K562 (cell line): ENCODE measurements at regions not wholly inside any gene's neighbourhood (a gene's known extent, or its start where the extent isn't known, plus 50 kb on each side); places are given as distances from the start of the nearest gene placed in this dataset.

Experiments used
- ATAC-seq: fragments of 200-7000 bp; cut with Tn5 transposase; 3 replicates; pipeline ENCODE4 v1.9.1; 2020; ENCODE audit warnings: moderate library complexity
- BruUV-seq: library from RNA; stranded (reverse); fragments of 400-500 nt; replicated peaks from 2 replicates; lab custom pipeline; 2021; lab: Mats Ljungman, UMichigan
- CTCF ChIA-PET: fragments of 300-600 bp; formaldehyde crosslinking; extraction: SDS; loops from one replicate; lab custom pipeline; 2021; ENCODE audit warnings: low intra/inter-chr PET ratio; lab: Yijun Ruan, JAX
- POLR2A ChIA-PET: fragments of 300-600, 350-650 bp; sonication (Branson Sonifier 250); formaldehyde crosslinking; extraction: SDS; loops from one replicate; lab custom pipeline; 2021; ENCODE audit warnings: antibody characterized with exemption, inconsistent platforms; lab: Yijun Ruan, JAX
- DNase-seq, 4 experiments: peaks; one replicate each; pipeline versions ENCODE4 v3.0.0 to v3.0.0-alpha.2; 2011 to 2018; ENCODE audit warnings: low spot score in 3 of 4, mixed read lengths in 3 of 4; ENCODE audit errors: extremely low read depth in 1 of 4
- FAIRE-seq: peaks from 2 replicates; lab custom pipeline; 2011; peaks lifted over from hg19 to GRCh38; lab: Jason Lieb, UNC
- H2AFZ ChIP-seq: 2 replicates; pipeline ENCODE4 v1.6.0; 2011; ENCODE audit warnings: low read depth, low read length, control low read depth, inconsistent platforms
- H3K27ac ChIP-seq: fragments of 200-600 bp; 3 replicates; pipeline ENCODE4 v1.8.0; 2011; ENCODE audit warnings: low read depth, mild to moderate bottlenecking, control low read depth, inconsistent platforms, low read length, moderate library complexity, mixed read lengths; ENCODE audit errors: extremely low read depth
- H3K27me3 ChIP-seq, 2 experiments: fragments of 300-600 bp in 1 of 2; 2 replicates in 1 of 2; 3 replicates in 1 of 2; pipeline versions ENCODE4 v1.6.0 to v1.8.0; 2011; ENCODE audit warnings: inconsistent platforms in 2 of 2, low read length in 2 of 2, mild to moderate bottlenecking in 1 of 2, mixed read lengths in 1 of 2, moderate library complexity in 1 of 2; ENCODE audit not compliant: control insufficient read depth in 2 of 2, insufficient read depth in 2 of 2
- H3K36me3 ChIP-seq: fragments of 300-600 bp; 3 replicates; pipeline ENCODE4 v1.8.0; 2011; ENCODE audit warnings: mild to moderate bottlenecking, low read length, inconsistent platforms; ENCODE audit not compliant: control insufficient read depth, insufficient read depth
- H3K4me1 ChIP-seq, 2 experiments: fragments of 200-600 bp in 1 of 2; replicated peaks in 1 of 2; 2 replicates in 1 of 2; 3 replicates in 1 of 2; pipeline versions ENCODE4 v1.5.1 to v1.8.0; 2011; ENCODE audit warnings: inconsistent platforms in 2 of 2, low read length in 2 of 2, mild to moderate bottlenecking in 1 of 2, mixed read lengths in 1 of 2, moderate library complexity in 1 of 2; ENCODE audit not compliant: control insufficient read depth in 2 of 2, insufficient read depth in 2 of 2
- H3K4me2 ChIP-seq: 2 replicates; pipeline ENCODE4 v1.6.1; 2011; ENCODE audit warnings: low read length, control low read depth, inconsistent platforms, mixed read lengths; ENCODE audit not compliant: insufficient read depth
- H3K4me3 ChIP-seq: fragments of 200-600 bp; sonication (generic), shearing (Covaris generic); 2 replicates; pipeline ENCODE4 v1.5.1; 2016; ENCODE audit warnings: control low read depth, inconsistent platforms
- H3K79me2 ChIP-seq: fragments of 200-600 bp; 3 replicates; pipeline ENCODE4 v1.8.0; 2011; ENCODE audit warnings: low read length, inconsistent platforms; ENCODE audit not compliant: control insufficient read depth, insufficient read depth
- H3K9ac ChIP-seq, 2 experiments: 2 replicates each; pipeline versions ENCODE4 v1.6.0 to v1.6.1; 2011; ENCODE audit warnings: low read depth in 2 of 2, low read length in 2 of 2, control low read depth in 1 of 2, inconsistent platforms in 1 of 2, mild to moderate bottlenecking in 1 of 2, mixed read lengths in 1 of 2; ENCODE audit not compliant: insufficient read depth in 1 of 2
- H3K9me1 ChIP-seq: one replicate; pipeline ENCODE4 v1.6.0; 2011; ENCODE audit warnings: inconsistent platforms, mild to moderate bottlenecking, low read length, moderate library complexity; ENCODE audit not compliant: control insufficient read depth, insufficient read depth
- H3K9me3 ChIP-seq: replicated peaks from 2 replicates; pipeline ENCODE4 v1.5.1; 2011; ENCODE audit warnings: low read depth, low read length, inconsistent platforms; ENCODE audit not compliant: control insufficient read depth, insufficient read depth
- H4K20me1 ChIP-seq: replicated peaks from 2 replicates; pipeline ENCODE4 v1.6.1; 2011; ENCODE audit warnings: low read length, inconsistent platforms, mixed read lengths; ENCODE audit not compliant: control insufficient read depth, insufficient read depth
- CBX2 ChIP-seq: fragments of 200-600 bp; sonication (generic); IDR thresholded peaks from one replicate; pipeline ENCODE4 v1.6.1; 2012; ENCODE audit warnings: mild to moderate bottlenecking, low read length, inconsistent platforms; ENCODE audit not compliant: insufficient read depth, poor library complexity, severe bottlenecking
- FOSL1 ChIP-seq: fragments of 200-800 bp; sonication (Bioruptor generic); conservative IDR thresholded peaks from 2 replicates; pipeline ENCODE4 v1.6.1; 2016; ENCODE audit warnings: missing genetic modification characterization, missing compliant biosample characterization
- FOXA1 ChIP-seq: fragments of 450-650 bp; IDR thresholded peaks from 2 replicates; pipeline ENCODE4 v1.6.1; 2016; ENCODE audit warnings: mild to moderate bottlenecking, borderline replicate concordance
- PCBP1 ChIP-seq: fragments of 200-400 bp; formaldehyde crosslinking; IDR thresholded peaks from 2 replicates; pipeline ENCODE4 v1.6.1; 2018; ENCODE audit warnings: mild to moderate bottlenecking, low read depth, low read length; ENCODE audit not compliant: poor library complexity, severe bottlenecking
- RBM39 ChIP-seq: fragments of 200-400 bp; formaldehyde crosslinking; optimal IDR thresholded peaks from 2 replicates; pipeline ENCODE3; 2018; ENCODE audit warnings: low read depth, low read length
- XRCC4 ChIP-seq: IDR thresholded peaks from one replicate; pipeline ENCODE4 v1.6.1; 2011; ENCODE audit not compliant: insufficient read depth, insufficient read length; ENCODE audit errors: extremely low read depth
- ZNF318 ChIP-seq, 2 experiments: fragments of 450-650 bp; IDR thresholded peaks; 2 replicates each; pipeline ENCODE4 v1.6.1; 2016; ENCODE audit warnings: mild to moderate bottlenecking in 2 of 2, borderline replicate concordance in 1 of 2, low read depth in 1 of 2, moderate library complexity in 1 of 2
- ZNF398 ChIP-seq: fragments of 250-450 bp; sonication (Bioruptor Pico); IDR thresholded peaks from 2 replicates; pipeline ENCODE4 v1.8.0; 2021; ENCODE audit warnings: moderate library complexity, mild to moderate bottlenecking, inconsistent platforms
- WGBS: fragments of 100-300 bp; shearing (Covaris generic); methylation state at CpG from one replicate; pipeline ENCODE4 v1.1.6; 2016; ENCODE audit warnings: low coverage, mixed read lengths; ENCODE audit not compliant: insufficient coverage; ENCODE audit errors: missing lambda C conversion rate; 5-methylcytosine and 5-hydroxymethylcytosine counted together
- in situ Hi-C: fragments of 300-500 bp; cut with MboI; formaldehyde crosslinking; loops from 4 replicates; pipeline ENCODE4 v1.15.0; 2018; ENCODE audit warnings: inconsistent platforms, mixed read lengths
- intact Hi-C: fragments of 100-400 bp; cut with micrococcal nuclease; formaldehyde crosslinking; loops from 2 replicates; pipeline ENCODE4 v1.14.2; 2022

DNA sequence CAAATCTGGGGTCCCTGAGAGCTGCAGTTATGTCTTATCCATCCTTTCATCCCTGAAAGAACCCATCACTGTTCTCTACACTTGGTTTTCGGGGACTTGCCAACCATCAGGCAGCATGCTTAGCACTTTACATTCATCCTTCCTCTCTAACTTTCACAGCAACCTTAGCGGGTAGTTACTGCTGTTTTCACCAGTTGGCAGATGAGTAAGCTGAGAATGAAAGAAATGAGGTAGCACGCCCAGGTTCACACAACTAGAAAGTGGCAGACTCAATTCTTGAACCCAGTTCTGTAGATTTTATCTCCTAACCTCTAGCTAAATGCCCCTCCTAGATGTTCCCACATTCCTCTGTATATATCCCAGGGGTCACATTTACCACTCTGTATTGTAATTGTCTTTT lies 342.0 kb upstream of the WWC1 start:
- no peak overlapping the region for H3K27ac ChIP-seq
- H3K79me2 ChIP-seq = no peaks in the 10 kb centered on the region
- CTCF ChIA-PET = no interaction called here
- no peak for ATAC-seq
- H3K27me3 ChIP-seq = no peaks in the 10 kb centered on the region
- no TSS peak for BruUV-seq
- POLR2A ChIA-PET = interaction anchor here (0.6 kb wide), 1 partner anchor 89 kb away, joined by 3 read pairs; no protein-coding TSS in a partner anchor
- no peak for FAIRE-seq
- H2AFZ ChIP-seq = no peak overlapping the region
- in situ Hi-C loops = no loop called here
- no peak for TF ChIP-seq RBM39
- no peak for TF ChIP-seq FOXA1
- no peak for TF ChIP-seq XRCC4
- no peak for TF ChIP-seq ZNF398 (CRISPR knock-in tag)
- TF ChIP-seq CBX2 = no peak
- TF ChIP-seq ZNF318 (IDR thresholded peaks at IDR 0.05; ENCODE audit: borderline replicate concordance in 1 of 2, low read depth in 1 of 2) = no peak
- TF ChIP-seq PCBP1 = no peak
- TF ChIP-seq FOSL1 (tag) = no peak
- no peak overlapping the region for H3K4me2 ChIP-seq
- no peaks in the 10 kb centered on the region for H3K36me3 ChIP-seq
- no peaks in the 10 kb centered on the region for H4K20me1 ChIP-seq
- DNase-seq = no peak
- no peaks in the 10 kb centered on the region for H3K9me1 ChIP-seq
- H3K9me3 ChIP-seq = no peaks in the 10 kb centered on the region
- intact Hi-C loops = no loop called here
- H3K4me1 ChIP-seq = no peaks in the 10 kb centered on the region
- H3K9ac ChIP-seq = no peak overlapping the region
- 0% methylated on average over 3 of the region's 3 CpGs for WGBS
- H3K4me3 ChIP-seq = no peak overlapping the region
